Myocyte (in vitro differentiated cells): ENCODE measurements at regions not wholly inside any gene's neighbourhood (a gene's known extent, or its start where the extent isn't known, plus 50 kb on each side); places are given as distances from the start of the nearest gene placed in this dataset.
A peak's percentile ranks its signal among the peaks of the same experiment; 100 is the strongest.
"Not testable (repeated sequence)": the region's sequence is repeated elsewhere in the genome, so short reads cannot be mapped to it uniquely, and the experiment has no call there.

Experiments
- DNase-seq: peaks from one replicate; pipeline ENCODE4 v3.0.0-alpha.2; 2012; ENCODE audit warnings: low read depth

DNA sequence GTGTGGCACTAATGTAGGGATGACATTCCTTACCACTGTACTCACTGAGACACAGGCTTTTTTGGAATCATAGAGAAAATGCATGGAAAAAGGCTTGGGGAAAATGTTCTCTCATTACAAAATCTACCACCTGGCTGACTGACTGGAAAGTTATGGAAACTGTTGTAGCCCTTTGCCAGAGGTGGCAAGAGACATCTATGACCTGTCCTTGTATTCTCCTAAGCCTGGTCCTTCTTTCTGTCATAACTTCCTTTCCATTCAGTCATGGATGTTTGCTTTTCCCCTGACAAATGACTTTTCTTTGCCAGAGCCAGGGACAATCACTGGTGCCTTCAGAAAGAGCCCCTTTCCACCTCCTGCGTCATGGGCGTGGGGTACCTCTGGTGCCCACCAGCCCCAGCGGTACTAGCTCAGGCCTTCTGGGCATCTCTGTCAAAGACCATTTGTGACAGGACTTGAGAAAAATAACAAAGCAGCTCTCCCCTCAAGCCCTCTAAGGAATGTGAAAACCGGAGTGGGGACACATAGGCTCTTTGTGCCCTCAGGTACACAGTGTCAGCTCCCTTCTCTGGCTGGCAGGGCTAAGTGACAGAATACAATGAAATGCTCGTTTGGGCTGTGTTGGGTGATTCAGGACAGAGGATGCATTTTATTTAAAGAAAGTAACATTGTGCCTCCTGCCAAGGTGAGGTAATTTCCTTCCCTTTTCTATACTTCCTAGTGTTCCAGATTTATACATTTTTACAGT lies 381.1 kb upstream of the RASGRP1 start:
- DNase-seq = no peak

DNA sequence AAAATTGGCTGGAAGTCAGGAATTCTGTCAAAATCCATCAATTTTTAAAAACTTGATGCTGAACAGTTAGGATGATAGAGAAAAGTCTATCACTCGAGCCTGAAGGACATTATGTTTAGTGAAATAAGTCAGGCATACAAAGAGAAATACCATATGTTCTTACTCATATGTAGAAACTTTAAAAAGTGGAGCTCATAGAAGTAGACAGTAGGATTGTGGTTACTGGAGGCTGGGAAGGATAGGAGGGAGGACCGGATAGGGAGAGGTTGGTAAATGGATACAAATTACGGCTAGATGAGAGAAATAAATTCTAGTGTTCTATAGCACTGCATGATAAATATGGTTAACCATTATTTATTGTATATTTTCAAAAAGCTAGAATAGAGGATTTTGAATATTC lies 389.5 kb upstream of the RASGRP1 start:
- no peak for DNase-seq

DNA sequence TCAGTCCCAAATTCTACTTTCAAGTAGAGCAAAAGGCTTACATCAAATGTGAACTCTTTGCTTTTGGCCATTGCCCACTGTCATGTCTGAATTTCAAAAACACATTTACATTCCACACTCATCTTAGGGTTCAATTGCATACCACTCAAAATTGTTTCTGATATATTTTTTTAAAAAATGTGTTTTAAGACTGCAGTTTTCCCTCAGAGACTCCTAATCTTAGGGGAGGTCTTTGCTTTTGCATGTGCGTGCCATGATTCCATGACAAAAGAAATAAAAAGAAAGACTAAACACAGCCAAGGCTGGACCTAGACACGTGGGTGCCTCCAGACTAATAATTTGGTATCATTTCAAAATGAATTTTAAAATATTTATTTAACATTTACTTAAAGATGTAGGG lies 396.8 kb upstream of the RASGRP1 start:
- DNase-seq = no peak

DNA sequence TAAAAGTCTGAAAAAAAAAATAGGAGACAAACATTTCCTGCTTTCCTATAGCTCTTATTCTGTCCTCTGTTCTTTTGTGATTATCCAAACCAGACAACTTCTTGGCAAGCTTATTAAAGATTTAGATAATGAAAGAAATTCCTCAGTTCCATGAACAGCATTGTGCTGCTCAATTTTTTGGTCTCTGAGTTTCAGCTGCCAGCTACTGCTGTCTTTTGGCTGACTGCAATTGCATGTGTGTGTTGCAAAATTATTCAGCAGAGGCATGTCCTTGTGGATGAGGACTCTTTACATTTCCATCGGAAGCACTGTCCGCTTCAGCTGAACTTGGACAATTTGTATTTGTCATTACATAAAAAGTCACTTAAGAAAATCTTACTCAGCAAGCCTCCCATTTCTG lies 397.3 kb upstream of the RASGRP1 start:
- no peak for DNase-seq

DNA sequence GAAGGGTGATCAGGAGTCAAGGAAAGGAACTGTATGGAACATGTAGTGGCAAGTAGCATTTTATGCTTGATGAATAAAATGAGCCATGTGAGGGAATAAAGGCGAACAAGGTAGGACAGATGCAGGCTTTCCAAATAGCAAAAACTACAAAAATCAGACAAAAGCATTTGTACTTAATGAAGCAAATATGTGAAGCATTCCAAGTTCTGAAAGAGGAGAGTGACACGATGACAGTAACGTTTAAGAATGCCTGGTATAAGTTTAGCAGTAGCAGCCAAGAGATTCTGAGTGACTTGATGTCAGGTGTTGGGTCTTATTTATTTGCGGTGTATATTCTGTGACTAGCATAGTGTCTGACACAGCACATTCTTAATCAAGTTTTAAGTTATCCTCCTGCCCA lies 408.2 kb upstream of the RASGRP1 start:
- peak; percentile 38 for DNase-seq

DNA sequence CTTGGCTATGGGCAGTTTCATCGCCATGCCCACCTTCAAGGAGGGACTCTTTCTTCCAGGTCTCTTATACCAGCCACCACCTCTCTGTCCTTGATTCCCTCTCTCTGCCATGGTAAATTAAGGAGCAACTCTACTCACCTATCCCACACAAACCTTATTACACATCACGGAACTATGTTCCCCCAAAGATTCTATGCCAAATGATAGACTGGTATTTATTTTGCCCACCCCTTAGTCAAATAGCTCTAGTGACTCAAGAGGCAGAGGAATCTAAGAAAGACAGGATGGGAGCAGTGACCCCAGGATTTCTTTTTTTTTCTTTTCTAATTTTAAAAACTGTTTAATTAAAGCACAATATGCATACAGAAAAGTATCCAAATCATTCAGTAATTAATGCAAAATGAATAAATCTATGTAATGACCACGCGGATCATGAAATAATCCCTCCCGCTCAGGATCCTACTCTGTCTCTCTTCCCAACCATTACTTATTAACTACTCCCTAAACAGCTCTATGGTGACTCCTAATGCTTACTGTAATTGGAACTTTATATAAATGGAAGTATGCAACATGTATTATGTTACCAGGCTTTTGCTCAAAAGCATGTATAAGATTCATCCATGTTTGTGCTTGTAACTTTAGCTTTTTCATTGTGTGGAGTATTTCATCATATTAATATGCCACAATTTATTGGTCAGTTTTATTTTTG lies 410.8 kb upstream of the RASGRP1 start:
- no peak for DNase-seq

DNA sequence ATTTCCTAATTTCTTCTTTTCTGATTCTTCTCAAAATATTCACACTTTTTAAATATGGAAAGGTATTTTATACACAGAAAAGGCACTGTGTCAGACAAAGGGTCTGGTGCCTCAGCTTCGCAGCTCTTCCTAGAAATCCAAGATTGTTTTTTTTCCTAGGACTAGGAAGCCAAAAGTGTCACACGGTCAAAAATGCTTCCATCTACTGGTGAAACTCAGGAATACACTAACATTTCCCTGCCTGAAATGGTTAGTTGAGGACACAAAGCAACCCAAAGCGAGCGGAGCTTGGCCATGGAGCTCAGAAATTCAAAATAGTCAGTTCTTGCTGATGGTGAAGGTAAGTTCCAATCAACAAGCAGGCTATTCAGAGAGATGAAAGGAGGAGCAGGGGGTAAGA lies 426.5 kb upstream of the RASGRP1 start:
- DNase-seq = peak; percentile 72

DNA sequence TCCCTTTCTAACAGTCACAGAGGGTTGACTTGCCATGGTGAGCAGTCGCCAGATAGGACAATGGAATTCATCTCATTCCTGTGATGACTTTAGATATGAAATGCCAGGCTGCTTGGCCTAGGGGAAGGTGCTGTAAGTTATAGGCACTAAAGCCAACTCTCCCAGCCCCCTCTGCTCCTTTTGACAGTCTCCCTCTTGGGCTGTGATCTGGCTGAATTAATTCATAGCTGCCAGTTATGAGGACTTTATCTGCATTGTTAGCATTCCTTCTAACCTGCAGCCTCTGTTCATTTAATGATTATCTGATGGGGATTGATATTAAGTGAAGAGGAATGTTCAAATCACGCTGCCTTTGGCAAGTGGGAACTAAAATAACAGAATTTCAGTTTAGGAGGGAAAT lies 427.1 kb upstream of the RASGRP1 start:
- DNase-seq = peak; percentile 28

DNA sequence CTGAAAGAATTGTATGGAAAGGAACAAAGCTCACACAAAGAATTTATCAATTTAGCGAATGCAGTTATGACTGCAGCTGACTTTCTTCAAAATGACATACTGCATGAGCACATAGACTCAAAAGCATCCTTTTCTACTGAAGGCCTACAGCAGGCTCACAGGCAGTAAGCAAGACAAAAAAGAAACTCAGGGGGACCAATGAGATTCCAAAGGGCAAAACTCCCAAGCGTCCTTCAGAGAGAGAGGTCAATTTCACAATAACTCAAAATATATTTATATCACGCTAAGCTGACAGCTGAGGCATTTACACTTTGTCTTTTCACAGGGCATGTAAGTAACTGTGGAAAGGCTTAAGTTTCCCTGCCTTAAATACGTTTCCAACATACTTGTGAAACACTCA lies 427.9 kb upstream of the RASGRP1 start:
- DNase-seq = peak; percentile 78

DNA sequence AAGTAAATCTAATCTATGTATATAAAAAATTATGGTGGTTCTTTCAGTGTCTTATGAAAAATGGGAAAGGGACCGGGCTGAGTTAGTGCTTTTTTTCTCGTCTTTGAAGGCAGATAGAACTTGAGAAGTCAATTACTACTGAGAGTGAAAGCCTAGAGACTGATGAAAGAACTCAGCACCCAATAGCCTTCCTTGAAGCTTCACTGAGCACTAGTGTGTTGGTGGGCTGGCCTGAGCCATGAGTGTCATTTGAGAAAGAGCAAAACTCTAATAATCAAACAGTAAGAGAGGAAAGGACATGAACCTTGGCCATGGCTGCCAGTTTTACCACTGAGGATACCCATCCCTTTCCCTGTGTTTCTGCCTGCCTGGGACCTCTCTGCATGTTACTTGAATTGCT lies 428.3 kb upstream of the RASGRP1 start:
- no peak for DNase-seq

DNA sequence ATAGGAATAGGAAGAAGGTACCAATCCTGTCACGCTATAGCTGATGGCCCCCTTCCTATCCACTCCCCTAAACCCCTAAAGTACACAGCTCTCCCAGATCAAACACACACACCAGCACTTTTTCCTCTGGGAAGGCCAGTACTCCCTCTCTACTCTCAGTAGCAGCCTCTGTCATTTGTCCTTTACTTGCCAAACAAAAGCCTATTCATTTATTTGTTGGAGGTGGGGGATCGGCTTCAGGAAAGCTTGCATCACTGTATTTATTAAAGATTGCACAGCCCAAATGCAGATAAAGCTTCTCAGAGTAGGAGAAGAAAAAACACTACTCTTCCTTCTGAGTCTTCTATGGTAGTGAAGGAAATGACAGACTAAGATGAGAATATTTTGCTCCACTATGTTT lies 429.7 kb upstream of the RASGRP1 start:
- no peak for DNase-seq

DNA sequence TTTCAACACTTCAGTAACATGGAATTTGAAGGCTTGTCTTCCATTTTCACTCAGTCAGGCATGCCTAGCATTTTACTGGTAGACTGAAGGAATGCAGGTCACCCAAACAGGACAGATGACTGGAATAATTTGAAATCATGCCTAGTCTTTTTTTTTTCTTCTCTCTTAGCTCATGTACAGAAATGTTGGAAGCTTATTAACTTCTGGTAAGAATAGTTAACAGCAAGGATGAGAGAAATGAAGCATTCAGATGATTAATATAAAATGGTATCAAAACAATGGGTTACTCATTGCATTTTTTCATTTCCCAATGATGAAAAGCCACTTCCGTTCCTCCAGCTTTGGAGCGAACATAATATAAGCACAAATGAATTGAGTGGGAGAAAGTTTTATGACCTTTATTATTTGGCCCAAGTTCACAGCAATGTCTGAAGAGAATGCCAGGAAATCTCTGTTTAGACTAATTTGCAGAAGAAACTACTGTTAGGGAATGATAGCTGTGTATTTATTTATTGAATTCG lies 431.6 kb upstream of the RASGRP1 start:
- peak; percentile 85 for DNase-seq

DNA sequence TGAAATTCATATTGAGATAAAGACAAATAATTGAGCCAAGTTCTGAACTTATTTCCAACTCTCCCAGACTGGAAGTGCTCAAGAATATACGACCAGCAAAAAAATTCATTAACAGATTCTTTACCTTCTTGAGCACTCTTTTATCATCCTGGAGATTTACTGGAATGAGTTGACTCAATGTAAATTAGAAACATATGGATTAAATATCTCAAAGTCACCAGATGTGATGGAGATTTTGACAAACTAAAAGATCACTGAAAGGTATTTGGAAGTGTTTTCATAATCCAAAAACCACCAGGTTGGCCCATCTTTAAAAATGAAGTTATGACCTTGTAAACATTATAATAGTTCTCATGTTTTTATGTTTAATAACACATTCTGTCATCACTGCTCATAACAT lies 433.2 kb upstream of the RASGRP1 start:
- no peak for DNase-seq

DNA sequence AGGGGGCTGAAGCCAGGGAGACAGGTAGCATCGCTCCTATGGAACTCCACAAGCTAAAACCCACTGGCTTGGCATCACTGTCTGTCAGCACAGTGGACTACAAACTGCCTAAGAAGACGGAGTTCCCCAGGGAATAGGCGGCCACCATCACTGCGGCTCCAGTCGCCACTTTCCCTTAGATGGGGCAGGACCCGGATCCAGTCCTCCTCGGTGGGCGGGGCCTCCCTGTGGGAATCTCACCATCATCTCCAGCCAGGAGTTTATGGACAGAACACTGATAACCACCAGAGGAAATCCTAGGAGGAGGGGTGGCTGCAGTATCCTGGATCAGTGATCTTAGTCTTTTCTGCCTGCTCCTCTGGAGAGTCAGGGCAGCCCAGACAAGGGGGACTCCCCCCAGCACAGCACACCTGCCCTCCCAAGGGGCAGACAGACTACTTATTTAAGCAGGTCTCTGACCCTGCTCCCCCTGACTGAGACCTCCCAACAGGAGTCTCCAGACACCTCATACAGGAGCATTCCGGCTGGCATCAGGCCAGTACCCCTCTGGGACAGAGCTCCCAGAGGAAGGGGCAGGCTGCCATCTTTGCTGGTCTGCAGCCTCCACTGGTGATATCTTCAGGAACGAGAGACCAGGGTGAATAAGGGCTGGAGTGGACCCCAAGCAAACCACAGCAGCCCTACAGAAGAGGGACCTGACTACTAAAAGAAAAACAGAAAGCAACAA lies 435.6 kb upstream of the RASGRP1 start:
- no peak for DNase-seq

DNA sequence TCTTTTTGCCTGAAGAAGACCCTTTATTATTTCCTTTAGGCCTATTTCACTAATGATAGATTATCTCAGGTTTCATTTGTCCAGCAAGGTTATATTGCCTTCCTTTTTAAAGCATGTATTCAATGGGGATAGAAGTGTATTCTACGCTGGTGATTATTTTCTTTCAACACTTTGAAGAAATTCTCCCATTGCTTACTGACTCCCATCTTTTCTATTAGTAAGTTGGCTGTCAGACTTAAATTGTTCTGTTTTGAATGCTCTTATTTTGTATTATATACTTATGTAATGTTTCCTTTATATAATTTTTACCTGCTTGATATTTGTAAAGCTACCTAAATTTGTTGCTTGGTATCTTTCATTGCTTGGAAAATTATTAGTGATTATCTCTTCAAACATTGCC lies 445.1 kb upstream of the RASGRP1 start:
- DNase-seq = no peak

DNA sequence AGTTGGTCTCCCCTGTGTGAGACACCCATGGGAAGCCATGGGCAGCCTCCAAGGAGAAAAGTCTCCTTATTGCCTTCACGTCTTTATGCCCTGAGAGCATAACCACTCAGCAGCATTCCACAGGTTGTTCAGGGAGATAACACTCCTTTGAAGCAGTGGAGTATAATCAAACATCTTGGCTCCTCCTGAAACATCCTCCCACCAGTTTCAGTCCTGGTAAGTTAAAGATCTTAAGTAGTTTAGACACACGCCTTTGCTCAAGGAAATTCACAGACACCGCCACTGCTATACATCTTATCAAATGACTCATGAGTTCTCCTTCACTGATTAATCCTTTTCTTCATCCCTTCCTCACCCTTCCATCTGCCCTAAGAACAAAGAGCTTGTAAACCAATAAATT lies 446.5 kb upstream of the RASGRP1 start:
- DNase-seq = not testable (repeated sequence)

DNA sequence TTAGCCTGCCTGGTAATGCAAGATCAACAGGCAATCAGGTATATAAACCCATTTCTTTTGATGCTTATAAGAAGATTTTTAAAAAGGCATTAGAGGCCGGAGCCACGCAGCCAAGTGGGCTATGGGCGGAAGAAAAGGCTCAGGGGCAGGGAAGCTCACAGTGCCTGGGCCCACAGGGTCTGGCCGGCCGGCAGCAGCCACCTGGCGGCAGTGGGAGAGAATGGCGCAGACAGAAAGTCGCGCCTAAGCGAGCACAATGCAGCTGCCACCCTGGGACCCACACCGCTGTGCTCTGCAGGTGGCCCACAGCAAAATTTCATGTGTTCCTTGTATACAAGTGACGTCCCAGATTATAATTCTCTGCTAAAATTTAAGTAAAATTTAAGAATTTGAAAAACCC lies 448.6 kb upstream of the RASGRP1 start:
- DNase-seq = no peak

DNA sequence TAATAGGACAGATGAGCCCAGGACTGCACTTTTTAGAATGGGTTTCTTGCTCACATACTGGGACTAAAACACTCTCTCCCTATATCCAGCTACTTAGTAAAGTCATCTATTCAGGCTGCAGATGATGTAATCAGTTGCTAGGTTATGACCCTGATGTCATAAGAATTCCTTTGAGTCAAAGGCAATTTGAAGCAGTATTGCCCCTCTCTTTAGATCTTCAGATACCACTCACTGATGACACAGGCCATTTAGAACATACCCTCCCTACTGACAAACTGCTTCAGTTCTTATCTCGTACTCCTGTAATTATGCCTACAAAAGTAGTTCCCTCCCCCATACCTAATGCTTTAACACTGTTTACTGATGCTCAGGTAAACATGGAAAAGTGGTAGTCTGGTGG lies 450.1 kb upstream of the RASGRP1 start:
- no peak for DNase-seq

DNA sequence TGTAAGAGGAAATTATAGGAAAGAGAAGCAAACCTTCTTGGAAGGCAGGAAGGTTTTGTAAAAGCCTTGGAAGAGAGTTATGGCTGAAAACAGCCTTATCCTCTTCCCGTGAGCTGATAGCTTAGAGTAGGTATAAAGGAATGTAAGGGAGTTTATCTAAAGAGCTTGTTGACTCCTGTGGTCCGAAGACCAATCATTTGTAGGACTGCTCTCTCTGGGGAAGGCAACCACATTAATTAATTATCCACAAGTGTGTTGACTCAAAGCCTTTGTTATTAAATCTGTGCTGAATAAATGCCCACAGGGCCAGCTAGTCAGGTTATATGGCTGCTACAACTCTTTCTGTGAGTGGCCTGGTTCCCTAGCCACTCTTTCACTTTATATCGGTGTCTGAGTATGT lies 452.1 kb upstream of the RASGRP1 start:
- DNase-seq = peak; percentile 31

DNA sequence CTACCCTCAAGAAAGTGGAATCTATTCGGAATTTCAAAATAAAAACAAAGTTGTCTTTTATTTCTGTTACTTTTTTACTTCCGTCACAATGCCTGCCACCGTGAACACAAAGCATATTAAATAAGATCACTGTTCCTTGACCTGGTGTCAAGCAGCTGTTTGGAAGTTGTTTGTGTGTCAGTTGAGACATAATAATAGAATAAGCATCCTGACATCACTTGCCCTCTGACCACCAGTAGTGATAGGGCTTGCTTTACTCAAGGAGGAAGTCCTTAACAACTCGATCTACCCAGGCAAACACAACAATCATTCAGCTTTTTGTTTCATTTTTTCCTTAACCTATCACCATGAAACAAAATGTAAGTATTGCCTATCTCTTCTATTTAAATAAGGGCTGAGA lies 454.4 kb upstream of the RASGRP1 start:
- DNase-seq = peak; percentile 87

DNA sequence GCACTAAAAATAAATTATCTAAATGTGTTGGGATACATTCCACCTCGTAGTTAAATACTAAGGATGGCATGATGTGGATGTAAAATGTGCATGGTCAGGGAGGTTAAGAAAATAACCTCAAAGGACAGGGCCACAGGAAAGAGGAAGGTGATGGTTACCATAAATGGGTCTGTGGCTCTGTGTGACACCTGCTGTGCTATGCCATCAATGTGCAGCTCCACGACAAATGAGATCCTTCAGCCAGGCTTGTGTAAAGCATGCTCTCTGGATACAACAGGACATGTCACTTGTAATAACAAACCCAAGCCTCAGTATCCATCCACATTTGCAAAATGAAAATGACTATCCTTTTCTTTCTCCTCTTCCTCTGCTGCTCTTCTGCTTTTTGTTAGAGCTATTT lies 456.7 kb upstream of the RASGRP1 start:
- peak; percentile 52 for DNase-seq
